PFSK-1 (cell line): ENCODE measurements at regions not wholly inside any gene's neighbourhood (a gene's known extent, or its start where the extent isn't known, plus 50 kb on each side); places are given as distances from the start of the nearest gene placed in this dataset.

ENCODE experiments used
- POLR2AphosphoS5 ChIP-seq: IDR thresholded peaks from 2 replicates; pipeline ENCODE4 v1.6.1; 2012; ENCODE audit warnings: low read depth, mild to moderate bottlenecking, control low read depth, low read length, moderate library complexity
- TF ChIP-seq, protein P1 (sequence below), 2 experiments: IDR thresholded peaks; 2 replicates each; pipeline versions ENCODE4 v1.6.1 to v1.8.0; 2011 to 2012; ENCODE audit warnings: low read depth in 2 of 2, low read length in 2 of 2, control low read depth in 1 of 2, inconsistent platforms in 1 of 2, mild to moderate bottlenecking in 1 of 2, moderate library complexity in 1 of 2; ENCODE audit not compliant: insufficient read depth in 1 of 2

- TF ChIP-seq, protein P1, sequence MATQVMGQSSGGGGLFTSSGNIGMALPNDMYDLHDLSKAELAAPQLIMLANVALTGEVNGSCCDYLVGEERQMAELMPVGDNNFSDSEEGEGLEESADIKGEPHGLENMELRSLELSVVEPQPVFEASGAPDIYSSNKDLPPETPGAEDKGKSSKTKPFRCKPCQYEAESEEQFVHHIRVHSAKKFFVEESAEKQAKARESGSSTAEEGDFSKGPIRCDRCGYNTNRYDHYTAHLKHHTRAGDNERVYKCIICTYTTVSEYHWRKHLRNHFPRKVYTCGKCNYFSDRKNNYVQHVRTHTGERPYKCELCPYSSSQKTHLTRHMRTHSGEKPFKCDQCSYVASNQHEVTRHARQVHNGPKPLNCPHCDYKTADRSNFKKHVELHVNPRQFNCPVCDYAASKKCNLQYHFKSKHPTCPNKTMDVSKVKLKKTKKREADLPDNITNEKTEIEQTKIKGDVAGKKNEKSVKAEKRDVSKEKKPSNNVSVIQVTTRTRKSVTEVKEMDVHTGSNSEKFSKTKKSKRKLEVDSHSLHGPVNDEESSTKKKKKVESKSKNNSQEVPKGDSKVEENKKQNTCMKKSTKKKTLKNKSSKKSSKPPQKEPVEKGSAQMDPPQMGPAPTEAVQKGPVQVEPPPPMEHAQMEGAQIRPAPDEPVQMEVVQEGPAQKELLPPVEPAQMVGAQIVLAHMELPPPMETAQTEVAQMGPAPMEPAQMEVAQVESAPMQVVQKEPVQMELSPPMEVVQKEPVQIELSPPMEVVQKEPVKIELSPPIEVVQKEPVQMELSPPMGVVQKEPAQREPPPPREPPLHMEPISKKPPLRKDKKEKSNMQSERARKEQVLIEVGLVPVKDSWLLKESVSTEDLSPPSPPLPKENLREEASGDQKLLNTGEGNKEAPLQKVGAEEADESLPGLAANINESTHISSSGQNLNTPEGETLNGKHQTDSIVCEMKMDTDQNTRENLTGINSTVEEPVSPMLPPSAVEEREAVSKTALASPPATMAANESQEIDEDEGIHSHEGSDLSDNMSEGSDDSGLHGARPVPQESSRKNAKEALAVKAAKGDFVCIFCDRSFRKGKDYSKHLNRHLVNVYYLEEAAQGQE (IDR thresholded peaks at IDR 0.05; ENCODE audit: insufficient read depth in 1 of 2, low read depth in 2 of 2, low read length in 2 of 2), result no peak
- no peak for TF ChIP-seq POLR2AphosphoS5
Observed at GRCh38 chr12:17572250-17572649, 517.7 kb downstream of the RERGL start.
